SK-N-SH (cell line): ENCODE measurements at regions not wholly inside any gene's neighbourhood (a gene's known extent, or its start where the extent isn't known, plus 50 kb on each side); places are given as distances from the start of the nearest gene placed in this dataset.

Source experiments
- CTCF ChIA-PET: fragments of 300-600, 350-600 bp; formaldehyde crosslinking; extraction: SDS; loops from one replicate; lab custom pipeline; 2021; lab: Yijun Ruan, JAX
- POLR2A ChIA-PET: fragments of 350-600 bp; sonication (Branson Sonifier 250); formaldehyde crosslinking; extraction: SDS; loops from one replicate; lab custom pipeline; 2020; ENCODE audit warnings: antibody characterized with exemption, inconsistent platforms; lab: Yijun Ruan, JAX
- DNase-seq: peaks from one replicate; pipeline ENCODE4 v3.0.0; 2012
- H2AFZ ChIP-seq: fragments of 200-600 bp; sonication (generic); 2 replicates; pipeline ENCODE4 v1.8.1; 2016; ENCODE audit warnings: antibody characterized with exemption, mild to moderate bottlenecking, low read depth
- H3F3A ChIP-seq: fragments of 200-600 bp; sonication (generic); replicated peaks from 2 replicates; pipeline ENCODE3; 2016; ENCODE audit warnings: antibody characterized with exemption, mild to moderate bottlenecking; ENCODE audit not compliant: insufficient read depth
- H3K27ac ChIP-seq, 2 experiments: fragments of 200-500 bp in 1 of 2; fragments of 200-600 bp in 1 of 2; sonication (Bioruptor generic) in 1 of 2; sonication (generic), shearing (Covaris generic) in 1 of 2; 2 replicates each; pipeline versions ENCODE4 v1.5.1 to v1.6.1; 2014 to 2016; ENCODE audit warnings: low read depth in 2 of 2, inconsistent platforms in 1 of 2, low read length in 1 of 2, mild to moderate bottlenecking in 1 of 2, mixed read lengths in 1 of 2
- H3K27me3 ChIP-seq: fragments of 200-600 bp; sonication (generic), shearing (Covaris generic); 2 replicates; pipeline ENCODE4 v1.6.1; 2016; ENCODE audit warnings: mixed run types; ENCODE audit not compliant: insufficient read depth
- H3K36me3 ChIP-seq, 2 experiments: fragments of 200-500 bp in 1 of 2; fragments of 200-600 bp in 1 of 2; sonication (Bioruptor generic) in 1 of 2; sonication (generic) in 1 of 2; replicated peaks in 1 of 2; 2 replicates each; pipeline versions ENCODE3 to v1.5.1; 2014 to 2016; ENCODE audit warnings: low read length in 1 of 2, mild to moderate bottlenecking in 1 of 2; ENCODE audit not compliant: insufficient read depth in 2 of 2, control insufficient read depth in 1 of 2
- H3K4me1 ChIP-seq, 2 experiments: fragments of 200-500 bp in 1 of 2; fragments of 200-600 bp in 1 of 2; sonication (Bioruptor generic) in 1 of 2; sonication (generic), shearing (Covaris generic) in 1 of 2; 2 replicates each; pipeline versions ENCODE4 v1.5.1 to v1.6.1; 2014 to 2016; ENCODE audit warnings: low read depth in 1 of 2, low read length in 1 of 2, mixed run types in 1 of 2; ENCODE audit not compliant: insufficient read depth in 2 of 2, control insufficient read depth in 1 of 2
- H3K4me2 ChIP-seq: fragments of 200-600 bp; sonication (generic), shearing (Covaris generic); 2 replicates; pipeline ENCODE4 v1.6.1; 2017; ENCODE audit warnings: mixed run types
- H3K4me3 ChIP-seq, 2 experiments: fragments of 200-500 bp in 1 of 2; fragments of 200-600 bp in 1 of 2; sonication (Bioruptor generic) in 1 of 2; sonication (generic), shearing (Covaris generic) in 1 of 2; 2 replicates each; pipeline versions ENCODE4 v1.5.1 to v1.8.1; 2014 to 2016; ENCODE audit warnings: low read depth in 2 of 2, inconsistent platforms in 1 of 2, low read length in 1 of 2, mild to moderate bottlenecking in 1 of 2, mixed read lengths in 1 of 2, moderate library complexity in 1 of 2
- H3K79me2 ChIP-seq: fragments of 200-600 bp; sonication (generic); 2 replicates; pipeline ENCODE4 v1.8.1; 2017; ENCODE audit warnings: mild to moderate bottlenecking; ENCODE audit not compliant: insufficient read depth
- H3K9ac ChIP-seq: fragments of 200-600 bp; sonication (generic); 2 replicates; pipeline ENCODE4 v1.6.1; 2017; ENCODE audit warnings: mixed run types
- H3K9me2 ChIP-seq: fragments of 200-600 bp; sonication (generic); 2 replicates; pipeline ENCODE4 v1.6.1; 2017; ENCODE audit warnings: mixed run types
- H3K9me3 ChIP-seq: fragments of 200-600 bp; sonication (generic); 2 replicates; pipeline ENCODE4 v1.6.1; 2017; ENCODE audit warnings: mixed run types, mild to moderate bottlenecking, moderate library complexity
- H4K20me1 ChIP-seq: fragments of 200-600 bp; sonication (generic); 2 replicates; pipeline ENCODE4 v1.6.1; 2017; ENCODE audit warnings: mild to moderate bottlenecking, mixed run types; ENCODE audit not compliant: insufficient read depth
- CHD2 ChIP-seq: fragments of 150-350 bp; IDR thresholded peaks from 2 replicates; pipeline ENCODE4 v1.6.1; 2018; ENCODE audit warnings: low read length; ENCODE audit not compliant: partially characterized antibody
- ELF1 ChIP-seq: IDR thresholded peaks from 2 replicates; pipeline ENCODE4 v1.4.0; 2012
- EP300 ChIP-seq, 2 experiments: IDR thresholded peaks; 2 replicates each; pipeline versions ENCODE4 v1.4.0 to v1.6.1; 2012; ENCODE audit warnings: borderline replicate concordance in 1 of 2, low read depth in 1 of 2, low read length in 1 of 2
- FOSL2 ChIP-seq: IDR thresholded peaks from 2 replicates; pipeline ENCODE4 v1.4.0; 2012; ENCODE audit warnings: low read depth, mild to moderate bottlenecking, moderate library complexity, borderline replicate concordance
- GABPA ChIP-seq: IDR thresholded peaks from 2 replicates; pipeline ENCODE4 v1.4.0; 2012; ENCODE audit warnings: low read depth, mild to moderate bottlenecking
- MEF2A ChIP-seq: IDR thresholded peaks from 2 replicates; pipeline ENCODE4 v1.4.0; 2012; ENCODE audit warnings: low read depth, borderline replicate concordance
- MXI1 ChIP-seq: IDR thresholded peaks from 2 replicates; pipeline ENCODE4 v1.6.1; 2012; ENCODE audit warnings: mild to moderate bottlenecking, low read depth, low read length, improper control_type of control experiment
- RCOR1 ChIP-seq: fragments of 150-350 bp; IDR thresholded peaks from 2 replicates; pipeline ENCODE4 v1.6.1; 2017; ENCODE audit warnings: antibody characterized with exemption, low read length
- TAF1 ChIP-seq: IDR thresholded peaks from 2 replicates; pipeline ENCODE4 v1.6.1; 2012; ENCODE audit warnings: low read depth, mild to moderate bottlenecking, low read length, moderate library complexity, borderline replicate concordance
- TCF12 ChIP-seq: IDR thresholded peaks from 2 replicates; pipeline ENCODE4 v1.4.0; 2012
- WGBS: methylation state at CpG from one replicate; pipeline ENCODE4 v1.1.6; 2017; ENCODE audit warnings: low lambda C conversion rate; 5-methylcytosine and 5-hydroxymethylcytosine counted together
- TF ChIP-seq, protein P1 (sequence below): fragments of 200-600 bp; sonication (generic); IDR thresholded peaks from 2 replicates; pipeline ENCODE4 v1.6.1; 2017; ENCODE audit warnings: antibody characterized with exemption, mild to moderate bottlenecking, moderate library complexity
- TF ChIP-seq, protein P2 (sequence below): IDR thresholded peaks from 2 replicates; pipeline ENCODE4 v1.4.0; 2012; ENCODE audit warnings: low read depth, borderline replicate concordance
- TF ChIP-seq, protein P3 (sequence below): IDR thresholded peaks from 2 replicates; pipeline ENCODE4 v1.4.0; 2012; ENCODE audit warnings: low read depth, borderline replicate concordance

DNA sequence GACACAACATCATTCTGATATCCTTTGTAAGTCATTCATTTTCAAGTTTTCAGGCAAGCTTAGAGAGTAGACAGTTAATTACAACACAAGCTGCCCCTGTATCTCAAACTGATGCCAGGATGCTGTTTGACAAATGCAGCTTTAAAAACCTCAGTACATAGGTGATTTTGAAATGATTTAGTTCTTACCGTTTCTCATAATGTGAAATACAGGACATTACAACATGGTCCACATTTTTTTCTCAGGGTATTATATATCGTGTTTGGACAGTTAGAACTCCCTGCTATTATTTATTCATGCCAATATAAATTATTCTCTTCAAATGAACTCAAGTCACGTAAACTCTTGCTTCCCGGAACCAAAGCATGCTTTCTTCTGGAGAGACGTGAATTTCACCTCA lies 1013.9 kb downstream of the EPHA3 start (continued):
- TF ChIP-seq EP300 (IDR thresholded peaks at IDR 0.05; ENCODE audit: borderline replicate concordance in 1 of 2, low read depth in 1 of 2, low read length in 1 of 2) = no peak
- TF ChIP-seq TAF1 = no peak
- no peak for TF ChIP-seq MXI1
- TF ChIP-seq, all 33 proteins: peak for 0

DNA sequence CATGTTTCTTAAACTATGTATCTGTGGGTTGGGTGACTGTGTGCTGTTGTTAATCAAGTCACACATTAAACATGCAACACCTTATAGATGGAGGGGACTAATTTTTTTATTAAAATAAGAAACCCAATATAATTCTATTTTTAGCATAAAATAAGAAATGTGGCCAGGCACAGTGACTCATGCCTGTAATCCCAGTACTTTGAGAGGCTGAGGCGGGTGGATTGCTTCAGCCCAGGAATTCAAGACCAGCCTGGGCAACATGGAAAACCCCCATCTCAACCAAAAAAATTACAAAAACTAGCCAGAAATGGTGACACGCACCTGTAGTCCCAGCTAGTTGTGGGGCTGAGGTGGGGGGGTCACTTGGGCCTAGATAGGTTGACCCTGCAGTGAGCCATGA lies 1021.0 kb downstream of the EPHA3 start:
- H3K9me2 ChIP-seq = no peaks in the 10 kb centered on the region
- no peaks in the 10 kb centered on the region for H3K36me3 ChIP-seq
- 3% methylated on average over 2 of the region's 2 CpGs for WGBS
- no peak for DNase-seq
- no peaks in the 10 kb centered on the region for H3F3A ChIP-seq
- ChIA-PET CTCF (no interaction called here), POLR2A (no interaction called here)
- no peaks in the 10 kb centered on the region for H3K27me3 ChIP-seq
- no peak overlapping the region for H3K4me2 ChIP-seq
- TF ChIP-seq CHD2 (no peak), TCF12 (no peak), FOSL2 (no peak), GABPA (no peak), RCOR1 (no peak), ELF1 (no peak), MEF2A (no peak)
- TF ChIP-seq, protein P1, sequence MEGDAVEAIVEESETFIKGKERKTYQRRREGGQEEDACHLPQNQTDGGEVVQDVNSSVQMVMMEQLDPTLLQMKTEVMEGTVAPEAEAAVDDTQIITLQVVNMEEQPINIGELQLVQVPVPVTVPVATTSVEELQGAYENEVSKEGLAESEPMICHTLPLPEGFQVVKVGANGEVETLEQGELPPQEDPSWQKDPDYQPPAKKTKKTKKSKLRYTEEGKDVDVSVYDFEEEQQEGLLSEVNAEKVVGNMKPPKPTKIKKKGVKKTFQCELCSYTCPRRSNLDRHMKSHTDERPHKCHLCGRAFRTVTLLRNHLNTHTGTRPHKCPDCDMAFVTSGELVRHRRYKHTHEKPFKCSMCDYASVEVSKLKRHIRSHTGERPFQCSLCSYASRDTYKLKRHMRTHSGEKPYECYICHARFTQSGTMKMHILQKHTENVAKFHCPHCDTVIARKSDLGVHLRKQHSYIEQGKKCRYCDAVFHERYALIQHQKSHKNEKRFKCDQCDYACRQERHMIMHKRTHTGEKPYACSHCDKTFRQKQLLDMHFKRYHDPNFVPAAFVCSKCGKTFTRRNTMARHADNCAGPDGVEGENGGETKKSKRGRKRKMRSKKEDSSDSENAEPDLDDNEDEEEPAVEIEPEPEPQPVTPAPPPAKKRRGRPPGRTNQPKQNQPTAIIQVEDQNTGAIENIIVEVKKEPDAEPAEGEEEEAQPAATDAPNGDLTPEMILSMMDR = no peak
- TF ChIP-seq, protein P2, sequence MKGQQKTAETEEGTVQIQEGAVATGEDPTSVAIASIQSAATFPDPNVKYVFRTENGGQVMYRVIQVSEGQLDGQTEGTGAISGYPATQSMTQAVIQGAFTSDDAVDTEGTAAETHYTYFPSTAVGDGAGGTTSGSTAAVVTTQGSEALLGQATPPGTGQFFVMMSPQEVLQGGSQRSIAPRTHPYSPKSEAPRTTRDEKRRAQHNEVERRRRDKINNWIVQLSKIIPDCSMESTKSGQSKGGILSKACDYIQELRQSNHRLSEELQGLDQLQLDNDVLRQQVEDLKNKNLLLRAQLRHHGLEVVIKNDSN = no peak
- TF ChIP-seq, protein P3, sequence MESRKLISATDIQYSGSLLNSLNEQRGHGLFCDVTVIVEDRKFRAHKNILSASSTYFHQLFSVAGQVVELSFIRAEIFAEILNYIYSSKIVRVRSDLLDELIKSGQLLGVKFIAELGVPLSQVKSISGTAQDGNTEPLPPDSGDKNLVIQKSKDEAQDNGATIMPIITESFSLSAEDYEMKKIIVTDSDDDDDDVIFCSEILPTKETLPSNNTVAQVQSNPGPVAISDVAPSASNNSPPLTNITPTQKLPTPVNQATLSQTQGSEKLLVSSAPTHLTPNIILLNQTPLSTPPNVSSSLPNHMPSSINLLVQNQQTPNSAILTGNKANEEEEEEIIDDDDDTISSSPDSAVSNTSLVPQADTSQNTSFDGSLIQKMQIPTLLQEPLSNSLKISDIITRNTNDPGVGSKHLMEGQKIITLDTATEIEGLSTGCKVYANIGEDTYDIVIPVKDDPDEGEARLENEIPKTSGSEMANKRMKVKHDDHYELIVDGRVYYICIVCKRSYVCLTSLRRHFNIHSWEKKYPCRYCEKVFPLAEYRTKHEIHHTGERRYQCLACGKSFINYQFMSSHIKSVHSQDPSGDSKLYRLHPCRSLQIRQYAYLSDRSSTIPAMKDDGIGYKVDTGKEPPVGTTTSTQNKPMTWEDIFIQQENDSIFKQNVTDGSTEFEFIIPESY = no peak
- no peak overlapping the region for H3K27ac ChIP-seq
- no peak overlapping the region for H3K9ac ChIP-seq
- H3K4me1 ChIP-seq = no peaks in the 10 kb centered on the region
- H2AFZ ChIP-seq = no peak overlapping the region
- H3K79me2 ChIP-seq = no peaks in the 10 kb centered on the region
- H3K9me3 ChIP-seq = no peaks in the 10 kb centered on the region
- H3K4me3 ChIP-seq = no peak overlapping the region
- H4K20me1 ChIP-seq = no peaks in the 10 kb centered on the region
